ENCODE measurements at regions not wholly inside any gene's neighbourhood (a gene's known extent, or its start where the extent isn't known, plus 50 kb on each side); places are given as distances from the start of the nearest gene placed in this dataset.

GRCh38 chr13:44191504-44192171, 182.0 kb upstream of the SERP2 start:
- DNase-seq = peak; percentile 73

GRCh38 chr13:44193731-44194130, 179.9 kb upstream of the SERP2 start:
- DNase-seq = peak; percentile 27

- DNase-seq = no peak
Measured at GRCh38 chr13:44195245-44195644, 178.4 kb upstream of the SERP2 start.

GRCh38 chr13:44196196-44196751, 177.3 kb upstream of the SERP2 start:
- no peak for DNase-seq

- DNase-seq = no peak
Measured at GRCh38 chr13:44197791-44198770, 175.5 kb upstream of the SERP2 start.

- no peak for DNase-seq
Measured at GRCh38 chr13:44198826-44199225, 174.8 kb upstream of the SERP2 start.

- DNase-seq = no peak
Measured at GRCh38 chr13:44199627-44200207, 173.9 kb upstream of the SERP2 start.

- no peak for DNase-seq
Measured at GRCh38 chr13:44206434-44206833, 167.2 kb upstream of the SERP2 start.

GRCh38 chr13:44207476-44207875, 166.1 kb upstream of the SERP2 start:
- DNase-seq = no peak

GRCh38 chr13:44210525-44210924, 163.1 kb upstream of the SERP2 start:
- DNase-seq = no peak

GRCh38 chr13:44211286-44211685, 162.3 kb upstream of the SERP2 start:
- DNase-seq = peak; percentile 33

- peak; percentile 91 for DNase-seq
Measured at GRCh38 chr13:44211704-44212346, 161.8 kb upstream of the SERP2 start.

GRCh38 chr13:44212633-44213396, 160.8 kb upstream of the SERP2 start:
- no peak for DNase-seq

- DNase-seq = no peak
Measured at GRCh38 chr13:44218501-44219240, 155.0 kb upstream of the SERP2 start.

GRCh38 chr13:44219577-44220548, 153.8 kb upstream of the SERP2 start:
- no peak for DNase-seq

GRCh38 chr13:44220948-44221347, 152.7 kb upstream of the SERP2 start:
- DNase-seq = peak; percentile 83

- DNase-seq = no peak
Measured at GRCh38 chr13:44221657-44222056, 152.0 kb upstream of the SERP2 start.

- DNase-seq = no peak
Measured at GRCh38 chr13:44223770-44224444, 149.7 kb upstream of the SERP2 start.

GRCh38 chr13:44224450-44225149, 149.0 kb upstream of the SERP2 start:
- no peak for DNase-seq
